Lower leg skin (tissue), 3 donors: ENCODE measurements at regions not wholly inside any gene's neighbourhood (a gene's known extent, or its start where the extent isn't known, plus 50 kb on each side); places are given as distances from the start of the nearest gene placed in this dataset.

ENCODE experiments used
- CTCF ChIP-seq, 3 donors: fragments of 450-650 bp; IDR thresholded peaks; one replicate each; pipeline ENCODE4 v1.5.1; 2016; ENCODE audit warnings: antibody characterized with exemption in 3 of 3, mild to moderate bottlenecking in 3 of 3, moderate library complexity in 2 of 3
- POLR2A ChIP-seq, 2 donors: fragments of 450-650 bp; IDR thresholded peaks; one replicate each; pipeline ENCODE4 v1.6.1; 2016 to 2017; ENCODE audit warnings: antibody characterized with exemption in 2 of 2, mild to moderate bottlenecking in 1 of 2, moderate library complexity in 1 of 2

DNA sequence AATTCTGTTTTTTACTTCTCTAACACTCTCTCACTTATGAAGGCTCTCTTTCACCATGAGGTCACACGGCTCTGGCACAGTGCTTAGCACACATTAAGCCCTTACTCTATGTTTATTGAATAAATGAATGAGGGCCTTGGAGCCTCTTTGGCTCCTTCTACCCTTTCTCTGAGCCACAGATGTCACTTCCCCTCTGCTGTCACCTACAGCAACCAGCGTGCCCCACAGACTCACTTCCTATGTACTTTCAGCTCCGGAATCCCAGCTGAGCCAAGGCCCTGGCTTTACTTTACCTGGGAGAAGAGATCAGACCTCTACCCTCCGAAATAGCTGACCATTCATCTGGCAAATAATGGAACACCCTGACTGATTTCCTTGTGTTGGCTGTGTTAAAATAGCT, 53.7 kb upstream of the HMCN1 start:
- TF ChIP-seq CTCF (IDR thresholded peaks at IDR 0.05), result no peak
- no peak for TF ChIP-seq POLR2A (IDR thresholded peaks at IDR 0.05)
